Left ventricle myocardium inferior (tissue), 1 donor: ENCODE measurements at regions not wholly inside any gene's neighbourhood (a gene's known extent, or its start where the extent isn't known, plus 50 kb on each side); places are given as distances from the start of the nearest gene placed in this dataset.
"Not testable (repeated sequence)": the region's sequence is repeated elsewhere in the genome, so short reads cannot be mapped to it uniquely, and the experiment has no call there.

Experiments used
- DNase-seq: peaks from one replicate; pipeline ENCODE4 v3.0.0-alpha.2; 2020
- H3K27ac ChIP-seq: fragments of 200-600 bp; replicated peaks from 2 replicates; pipeline ENCODE4 v1.8.0; 2021
- H3K27me3 ChIP-seq: fragments of 200-600 bp; 2 replicates; pipeline ENCODE4 v1.8.0; 2021; ENCODE audit warnings: low read depth
- H3K36me3 ChIP-seq: fragments of 200-600 bp; 2 replicates; pipeline ENCODE4 v1.8.0; 2021
- H3K4me1 ChIP-seq: fragments of 200-600 bp; 2 replicates; pipeline ENCODE4 v1.8.0; 2021
- H3K4me3 ChIP-seq: fragments of 200-600 bp; 2 replicates; pipeline ENCODE4 v1.8.0; 2021; ENCODE audit warnings: mild to moderate bottlenecking, moderate library complexity
- H3K9me3 ChIP-seq: fragments of 200-600 bp; replicated peaks from 2 replicates; pipeline ENCODE4 v1.8.0; 2021
- CTCF ChIP-seq: fragments of 200-600 bp; IDR thresholded peaks from 2 replicates; pipeline ENCODE4 v1.8.0; 2021; ENCODE audit warnings: antibody characterized with exemption, mild to moderate bottlenecking, borderline replicate concordance
- intact Hi-C: fragments of 100-400 bp; cut with micrococcal nuclease; formaldehyde crosslinking; loops from one replicate; pipeline ENCODE4 v1.11.0; 2022
- donor health status: DM: no; HTN: yes; CAD: no; lungs with severe emphysema.

DNA sequence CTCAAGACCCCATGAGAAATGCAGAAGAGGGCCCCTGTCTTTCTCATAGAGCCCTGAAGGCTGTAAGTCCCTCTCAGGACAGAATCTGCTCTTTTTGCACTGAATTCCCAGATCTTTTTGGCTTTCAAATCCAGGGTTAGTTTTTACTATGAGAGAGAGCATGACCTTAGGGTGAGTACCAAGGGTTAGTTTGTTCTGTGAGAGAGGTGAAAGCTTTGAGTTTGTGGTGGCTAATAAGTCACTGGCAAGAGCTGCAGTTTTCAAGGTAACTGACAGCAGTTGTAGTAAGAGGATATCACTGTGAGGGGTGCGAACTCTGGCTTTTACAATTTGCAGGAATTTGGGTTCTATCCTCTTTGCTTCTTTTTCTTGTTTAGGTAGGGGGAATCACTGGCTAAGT is 248.4 kb upstream of the KCNH7 start:
- H3K4me3 ChIP-seq, result no peak overlapping the region

GRCh38 chr2:163085366-163086024 is 246.9 kb upstream of the KCNH7 start:
- H3K4me3 ChIP-seq, H3K4me1 ChIP-seq, intact Hi-C loops, H3K27ac ChIP-seq, DNase-seq, H3K36me3 ChIP-seq, H3K27me3 ChIP-seq, H3K9me3 ChIP-seq: not testable (repeated sequence)

More for the DNA sequence above, 248.4 kb upstream of the KCNH7 start:
- H3K4me1 ChIP-seq, result no peaks in the 10 kb centered on the region
- intact Hi-C loops, result no loop called here
- H3K27ac ChIP-seq, result no peak overlapping the region
- peaks cover 5% of the 10 kb centered on the region for H3K9me3 ChIP-seq
- no peak for TF ChIP-seq CTCF
- DNase-seq, result no peak
- no peaks in the 10 kb centered on the region for H3K36me3 ChIP-seq
- no peaks in the 10 kb centered on the region for H3K27me3 ChIP-seq

DNA sequence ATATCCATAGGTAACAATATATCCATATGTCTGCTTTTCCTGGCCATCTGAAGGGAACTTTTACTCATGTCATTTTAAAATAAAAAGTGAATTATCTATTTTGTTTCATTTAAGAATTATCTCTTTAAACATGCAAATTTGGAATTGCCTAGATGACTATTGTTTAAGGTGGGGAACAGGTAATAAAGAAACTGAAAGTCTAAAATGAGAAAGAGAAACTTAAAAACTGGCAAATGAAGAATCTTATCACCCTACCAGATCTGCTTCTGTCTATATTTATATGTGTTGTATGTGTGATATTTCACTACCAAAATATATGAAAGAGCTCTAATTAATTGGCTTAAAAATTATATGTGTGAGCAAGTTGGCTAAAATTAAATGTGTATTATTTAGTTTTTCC is 243.2 kb upstream of the KCNH7 start:
- Histone ChIP-seq H3K9me3 (peaks cover 5% of the 10 kb centered on the region), H3K36me3 (no peaks in the 10 kb centered on the region), H3K27ac (no peak overlapping the region), H3K27me3 (no peaks in the 10 kb centered on the region), H3K4me3 (no peak overlapping the region), H3K4me1 (no peaks in the 10 kb centered on the region)
- no peak for DNase-seq
- intact Hi-C loops, result no loop called here
- TF ChIP-seq CTCF, result no peak

DNA sequence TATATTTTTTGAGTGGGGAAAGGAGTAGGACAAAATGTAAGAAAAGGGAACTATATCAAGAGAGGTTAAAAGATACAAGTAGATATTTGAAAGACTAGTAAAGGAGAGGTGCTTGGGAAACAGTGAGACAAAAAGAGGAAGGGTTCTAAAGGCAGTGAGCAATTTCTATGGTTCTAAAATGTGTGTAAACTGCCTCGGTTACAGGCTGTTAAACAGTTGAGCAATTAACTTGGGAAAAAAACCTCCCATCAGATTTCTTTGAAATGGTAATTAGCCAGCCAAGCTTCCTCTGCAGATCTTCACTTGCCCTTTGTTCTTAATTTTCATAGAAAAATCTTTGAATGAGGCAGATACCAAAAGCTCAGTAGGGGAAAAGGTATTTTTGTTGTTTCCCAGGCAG is 238.7 kb upstream of the KCNH7 start:
- no peak for TF ChIP-seq CTCF
- no peaks in the 10 kb centered on the region for H3K4me1 ChIP-seq
- DNase-seq, result no peak
- intact Hi-C loops, result no loop called here
- no peak overlapping the region for H3K27ac ChIP-seq
- H3K27me3 ChIP-seq, result no peaks in the 10 kb centered on the region
- no peak overlapping the region for H3K4me3 ChIP-seq
- no peaks in the 10 kb centered on the region for H3K9me3 ChIP-seq
- H3K36me3 ChIP-seq, result no peaks in the 10 kb centered on the region

GRCh38 chr2:163066085-163066484 is 227.5 kb upstream of the KCNH7 start:
- Histone ChIP-seq H3K36me3 (no peaks in the 10 kb centered on the region), H3K4me1 (no peaks in the 10 kb centered on the region), H3K27ac (no peak overlapping the region), H3K9me3 (peaks cover 4% of the 10 kb centered on the region), H3K4me3 (no peak overlapping the region), H3K27me3 (no peaks in the 10 kb centered on the region)
- TF ChIP-seq CTCF, result no peak
- no peak for DNase-seq
- intact Hi-C loops, result no loop called here

- Histone ChIP-seq H3K27me3 (no peaks in the 10 kb centered on the region), H3K36me3 (no peaks in the 10 kb centered on the region), H3K9me3 (peaks cover 4% of the 10 kb centered on the region), H3K27ac (no peak overlapping the region), H3K4me3 (no peak overlapping the region), H3K4me1 (no peaks in the 10 kb centered on the region)
- DNase-seq, result no peak
- TF ChIP-seq CTCF, result no peak
- intact Hi-C loops, result no loop called here
Measured at GRCh38 chr2:163062524-163062923, 224.0 kb upstream of the KCNH7 start.
